HCT116 (cell line): ENCODE measurements at regions not wholly inside any gene's neighbourhood (a gene's known extent, or its start where the extent isn't known, plus 50 kb on each side); places are given as distances from the start of the nearest gene placed in this dataset.

ENCODE experiments used
- ATAC-seq: fragments of 200-7000 bp; cut with Tn5 transposase; 2 replicates; pipeline ENCODE4 v1.9.1; 2020; ENCODE audit warnings: mild to moderate bottlenecking, moderate library complexity
- BruUV-seq: library from RNA; stranded (reverse); fragments of 400-500 nt; replicated peaks from 2 replicates; lab custom pipeline; 2021; lab: Mats Ljungman, UMichigan
- CTCF ChIA-PET: fragments of 300-600 bp; sonication (Branson Sonifier 250); formaldehyde crosslinking; loops from one replicate; lab custom pipeline; 2021; ENCODE audit warnings: antibody characterized with exemption; lab: Charles Lee
- POLR2A ChIA-PET: fragments of 300-600, 350-600 bp; sonication (Branson Sonifier 250); formaldehyde crosslinking; loops from one replicate; lab custom pipeline; 2021; ENCODE audit warnings: antibody characterized with exemption; lab: Charles Lee
- RAD21 ChIA-PET, 2 experiments: fragments of 300-600 bp; sonication (Branson Sonifier 250); formaldehyde crosslinking; loops; one replicate each; lab custom pipeline; 2023; ENCODE audit warnings: low total read pairs in 2 of 2; ENCODE audit not compliant: uncharacterized antibody in 2 of 2, unreplicated experiment in 2 of 2, low non-redundant PET in 1 of 2; lab: Charles Lee
- DNase-seq: peaks from one replicate; pipeline ENCODE4 v3.0.0-alpha.2; 2010; ENCODE audit warnings: low read depth, low spot score
- H2AFZ ChIP-seq: fragments of 200-600 bp; shearing (Covaris generic), sonication (generic); 2 replicates; pipeline ENCODE4 v1.6.1; 2017; ENCODE audit warnings: low read depth, mixed run types, mixed read lengths, antibody characterized with exemption, low read length; ENCODE audit not compliant: poor library complexity, severe bottlenecking
- H3K27ac ChIP-seq: 2 replicates; pipeline ENCODE4 v1.5.1; 2012; ENCODE audit warnings: low read depth, low read length
- H3K27me3 ChIP-seq: fragments of 200-600 bp; sonication (generic); 2 replicates; pipeline ENCODE4 v1.6.1; 2016; ENCODE audit warnings: mixed run types, low read length, mixed read lengths; ENCODE audit not compliant: insufficient read depth
- H3K36me3 ChIP-seq, 2 experiments: fragments of 200-500 bp in 1 of 2; fragments of 200-600 bp in 1 of 2; sonication (Bioruptor generic) in 1 of 2; sonication (generic) in 1 of 2; 2 replicates each; pipeline versions ENCODE4 v1.5.1 to v1.6.1; 2014 to 2016; ENCODE audit warnings: low read length in 2 of 2, inconsistent platforms in 1 of 2, mixed read lengths in 1 of 2, mixed run types in 1 of 2; ENCODE audit not compliant: insufficient read depth in 2 of 2, control insufficient read depth in 1 of 2
- H3K4me1 ChIP-seq, 2 experiments: fragments of 200-600 bp in 1 of 2; sonication (generic) in 1 of 2; 2 replicates each; pipeline versions ENCODE4 v1.5.1 to v1.6.1; 2012 to 2017; ENCODE audit warnings: low read length in 2 of 2, inconsistent platforms in 1 of 2, mild to moderate bottlenecking in 1 of 2, mixed read lengths in 1 of 2, mixed run types in 1 of 2, moderate library complexity in 1 of 2; ENCODE audit not compliant: insufficient read depth in 2 of 2, control insufficient read depth in 1 of 2
- H3K4me2 ChIP-seq: fragments of 200-600 bp; sonication (generic); 2 replicates; pipeline ENCODE4 v1.6.1; 2017; ENCODE audit warnings: mixed run types, low read length, mixed read lengths
- H3K4me3 ChIP-seq, 2 experiments: fragments of 200-600 bp in 1 of 2; sonication (generic) in 1 of 2; replicated peaks in 1 of 2; 2 replicates each; pipeline ENCODE4 v1.5.1; 2011 to 2016; ENCODE audit warnings: low read length in 2 of 2, control low read depth in 1 of 2, low read depth in 1 of 2, mild to moderate bottlenecking in 1 of 2, mixed read lengths in 1 of 2, mixed run types in 1 of 2
- H3K79me2 ChIP-seq: fragments of 200-600 bp; sonication (generic); 2 replicates; pipeline ENCODE4 v1.6.1; 2017; ENCODE audit warnings: mild to moderate bottlenecking, mixed run types, low read length, moderate library complexity, mixed read lengths; ENCODE audit not compliant: insufficient read depth
- H3K9ac ChIP-seq: fragments of 200-600 bp; sonication (generic); 2 replicates; pipeline ENCODE4 v1.6.1; 2016; ENCODE audit warnings: low read length, mixed read lengths
- H3K9me2 ChIP-seq: fragments of 200-600 bp; sonication (generic), shearing (Covaris generic); 2 replicates; pipeline ENCODE4 v1.6.1; 2017; ENCODE audit warnings: mixed run types, mild to moderate bottlenecking, moderate library complexity; ENCODE audit not compliant: insufficient read depth
- H3K9me3 ChIP-seq, 2 experiments: fragments of 200-500 bp in 1 of 2; fragments of 200-600 bp in 1 of 2; sonication (Bioruptor generic) in 1 of 2; sonication (generic) in 1 of 2; 2 replicates each; pipeline ENCODE4 v1.6.1; 2014 to 2017; ENCODE audit warnings: low read length in 2 of 2, mixed read lengths in 2 of 2, inconsistent platforms in 1 of 2, low read depth in 1 of 2, mild to moderate bottlenecking in 1 of 2, mixed run types in 1 of 2, moderate library complexity in 1 of 2; ENCODE audit not compliant: control insufficient read depth in 1 of 2, insufficient read depth in 1 of 2
- H4K20me1 ChIP-seq: fragments of 200-600 bp; sonication (generic), shearing (Covaris generic); 2 replicates; pipeline ENCODE4 v1.6.1; 2017; ENCODE audit warnings: mixed run types, mild to moderate bottlenecking, moderate library complexity; ENCODE audit not compliant: insufficient read depth
- CBX3 ChIP-seq: IDR thresholded peaks from 2 replicates; pipeline ENCODE4 v1.6.1; 2012; ENCODE audit warnings: low read depth
- EGR1 ChIP-seq: IDR thresholded peaks from 2 replicates; pipeline ENCODE4 v1.6.1; 2012; ENCODE audit warnings: low read depth
- ELF1 ChIP-seq: IDR thresholded peaks from 2 replicates; pipeline ENCODE4 v1.6.1; 2012; ENCODE audit warnings: low read depth, borderline replicate concordance
- EZH2phosphoT487 ChIP-seq: fragments of 200-600 bp; IDR thresholded peaks from 2 replicates; pipeline ENCODE4 v1.6.1; 2018; ENCODE audit warnings: antibody characterized with exemption, borderline replicate concordance
- FOSL1 ChIP-seq: IDR thresholded peaks from 2 replicates; pipeline ENCODE4 v1.6.1; 2012; ENCODE audit warnings: low read depth
- MAX ChIP-seq: IDR thresholded peaks from 2 replicates; pipeline ENCODE4 v1.6.1; 2012
- POLR2AphosphoS5 ChIP-seq: IDR thresholded peaks from 2 replicates; pipeline ENCODE4 v1.6.1; 2011; ENCODE audit warnings: mild to moderate bottlenecking, low read depth, low read length, moderate library complexity
- RAD21 ChIP-seq: IDR thresholded peaks from 2 replicates; pipeline ENCODE4 v1.6.1; 2012; ENCODE audit warnings: low read depth, mild to moderate bottlenecking
- SP1 ChIP-seq: IDR thresholded peaks from 2 replicates; pipeline ENCODE4 v1.6.1; 2012; ENCODE audit warnings: low read depth
- TCF7L2 ChIP-seq: IDR thresholded peaks from 2 replicates; pipeline ENCODE4 v1.7.0; 2011; ENCODE audit warnings: borderline replicate concordance, inconsistent platforms; ENCODE audit not compliant: insufficient read depth, insufficient read length; ENCODE audit errors: extremely low read depth
- YY1 ChIP-seq: IDR thresholded peaks from 2 replicates; pipeline ENCODE4 v1.6.1; 2011; ENCODE audit warnings: low read length, low read depth, moderate library complexity, mild to moderate bottlenecking; ENCODE audit not compliant: insufficient replicate concordance; ENCODE audit errors: extremely low read depth
- ZBTB33 ChIP-seq: IDR thresholded peaks from 2 replicates; pipeline ENCODE4 v1.6.1; 2011; ENCODE audit warnings: mild to moderate bottlenecking, low read length, moderate library complexity; ENCODE audit not compliant: insufficient replicate concordance; ENCODE audit errors: extremely low read depth
- ZNF274 ChIP-seq: fragments of 200-500 bp; sonication (Bioruptor generic); IDR thresholded peaks from 2 replicates; pipeline ENCODE4 v1.6.1; 2014; ENCODE audit warnings: mild to moderate bottlenecking, low read depth, low read length, inconsistent platforms
- intact Hi-C: fragments of 100-400 bp; cut with micrococcal nuclease; formaldehyde crosslinking; loops from 2 replicates; pipeline ENCODE4 v1.10.0; 2022

GRCh38 chr16:55037046-55037445 lies 106.4 kb downstream of the IRX5 start:
- Histone ChIP-seq H3K79me2 (no peaks in the 10 kb centered on the region), H3K4me3 (no peak overlapping the region), H3K4me2 (no peak overlapping the region), H3K36me3 (no peaks in the 10 kb centered on the region), H3K27me3 (no peaks in the 10 kb centered on the region), H3K9me2 (no peaks in the 10 kb centered on the region), H3K27ac (no peak overlapping the region), H3K9ac (no peak overlapping the region), H3K9me3 (no peaks in the 10 kb centered on the region), H4K20me1 (no peaks in the 10 kb centered on the region), H2AFZ (no peak overlapping the region), H3K4me1 (peaks cover 0 to 11% of the 10 kb centered on the region in 2 experiments; a peak in 2 of 4 replicates)
- intact Hi-C loops: no loop called here
- ATAC-seq (no peak), DNase-seq (no peak)
- no peak for TF ChIP-seq RAD21
- ChIA-PET CTCF (interaction anchor here (1.1 kb wide), 1 partner anchor 15 kb away, joined by 3 read pairs; no protein-coding TSS in a partner anchor), RAD21 (no interaction called here), POLR2A (no interaction called here)
- BruUV-seq: no TSS peak

GRCh38 chr16:55037966-55038365 lies 107.3 kb downstream of the IRX5 start:
- ATAC-seq: no peak
- H3K27me3 ChIP-seq: no peaks in the 10 kb centered on the region
- no peak overlapping the region for H2AFZ ChIP-seq
- H3K36me3 ChIP-seq: no peaks in the 10 kb centered on the region
- peaks cover 0 to 11% of the 10 kb centered on the region in 2 experiments; a peak in 2 of 4 replicates for H3K4me1 ChIP-seq
- H3K9ac ChIP-seq: no peak overlapping the region
- no peak for DNase-seq
- no peaks in the 10 kb centered on the region for H3K79me2 ChIP-seq
- H3K4me3 ChIP-seq: no peak overlapping the region
- no peaks in the 10 kb centered on the region for H3K9me3 ChIP-seq
- ChIA-PET POLR2A (no interaction called here), RAD21 (no interaction called here), CTCF (interaction anchor here (1.1 kb wide), 1 partner anchor 16 kb away, joined by 3 read pairs; no protein-coding TSS in a partner anchor)
- TF ChIP-seq FOSL1 (no peak), EZH2phosphoT487 (no peak), MAX (no peak), SP1 (no peak), ELF1 (no peak), RAD21 (no peak), POLR2AphosphoS5 (no peak), TCF7L2 (no peak), CBX3 (no peak), ZNF274 (no peak), YY1 (no peak), EGR1 (no peak), ZBTB33 (no peak)
- no TSS peak for BruUV-seq
- H4K20me1 ChIP-seq: no peaks in the 10 kb centered on the region
- H3K27ac ChIP-seq: no peak overlapping the region
- intact Hi-C loops: no loop called here
- no peaks in the 10 kb centered on the region for H3K9me2 ChIP-seq
- no peak overlapping the region for H3K4me2 ChIP-seq
